ENCODE measurements at regions not wholly inside any gene's neighbourhood (a gene's known extent, or its start where the extent isn't known, plus 50 kb on each side); places are given as distances from the start of the nearest gene placed in this dataset.

GRCh38 chr2:20513946-20514345 lies 67.1 kb downstream of the RHOB start (continued):
- TF ChIP-seq TBL1XR1 (IDR thresholded peaks at IDR 0.05; ENCODE audit: low read length in 2 of 2) = no peak
- TF ChIP-seq, protein P1, sequence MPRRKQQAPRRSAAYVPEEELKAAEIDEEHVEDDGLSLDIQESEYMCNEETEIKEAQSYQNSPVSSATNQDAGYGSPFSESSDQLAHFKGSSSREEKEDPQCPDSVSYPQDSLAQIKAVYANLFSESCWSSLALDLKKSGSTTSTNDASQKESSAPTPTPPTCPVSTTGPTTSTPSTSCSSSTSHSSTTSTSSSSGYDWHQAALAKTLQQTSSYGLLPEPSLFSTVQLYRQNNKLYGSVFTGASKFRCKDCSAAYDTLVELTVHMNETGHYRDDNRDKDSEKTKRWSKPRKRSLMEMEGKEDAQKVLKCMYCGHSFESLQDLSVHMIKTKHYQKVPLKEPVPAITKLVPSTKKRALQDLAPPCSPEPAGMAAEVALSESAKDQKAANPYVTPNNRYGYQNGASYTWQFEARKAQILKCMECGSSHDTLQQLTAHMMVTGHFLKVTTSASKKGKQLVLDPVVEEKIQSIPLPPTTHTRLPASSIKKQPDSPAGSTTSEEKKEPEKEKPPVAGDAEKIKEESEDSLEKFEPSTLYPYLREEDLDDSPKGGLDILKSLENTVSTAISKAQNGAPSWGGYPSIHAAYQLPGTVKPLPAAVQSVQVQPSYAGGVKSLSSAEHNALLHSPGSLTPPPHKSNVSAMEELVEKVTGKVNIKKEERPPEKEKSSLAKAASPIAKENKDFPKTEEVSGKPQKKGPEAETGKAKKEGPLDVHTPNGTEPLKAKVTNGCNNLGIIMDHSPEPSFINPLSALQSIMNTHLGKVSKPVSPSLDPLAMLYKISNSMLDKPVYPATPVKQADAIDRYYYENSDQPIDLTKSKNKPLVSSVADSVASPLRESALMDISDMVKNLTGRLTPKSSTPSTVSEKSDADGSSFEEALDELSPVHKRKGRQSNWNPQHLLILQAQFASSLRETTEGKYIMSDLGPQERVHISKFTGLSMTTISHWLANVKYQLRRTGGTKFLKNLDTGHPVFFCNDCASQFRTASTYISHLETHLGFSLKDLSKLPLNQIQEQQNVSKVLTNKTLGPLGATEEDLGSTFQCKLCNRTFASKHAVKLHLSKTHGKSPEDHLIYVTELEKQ (CRISPR knock-in tag; IDR thresholded peaks at IDR 0.05) = no peak

GRCh38 chr2:20514596-20515269 lies 67.9 kb downstream of the RHOB start:
- no peaks in the 10 kb centered on the region for H3K36me3 ChIP-seq (ENCODE audit: control insufficient read depth, insufficient read depth, low read length)
- ATAC-seq = no peak
- intact Hi-C loops (cut with micrococcal nuclease) = no loop called here
- FAIRE-seq = no peak
- H3K4me3 ChIP-seq = no peak overlapping the region
- POLR2A ChIA-PET = interaction anchor here (1.1 kb wide), 1 partner anchor 11 kb away, joined by 3 read pairs; no protein-coding TSS in a partner anchor
- H3K9me1 ChIP-seq (ENCODE audit: control insufficient read depth, insufficient read depth, low read length) = no peaks in the 10 kb centered on the region
- no peak overlapping the region for H2AFZ ChIP-seq (ENCODE audit: low read depth, low read length)
- H3K4me1 ChIP-seq (replicated peaks in 1 of 2; ENCODE audit: control insufficient read depth in 2 of 2, insufficient read depth in 2 of 2, low read length in 2 of 2) = peaks cover 0 to 2% of the 10 kb centered on the region in 2 experiments; a peak in 1 of 5 replicates
- CTCF ChIA-PET (ENCODE audit: low intra/inter-chr PET ratio) = no interaction called here
- H3K27ac ChIP-seq (ENCODE audit: extremely low read depth, low read depth, low read length) = no peak overlapping the region
- H3K79me2 ChIP-seq (ENCODE audit: control insufficient read depth, insufficient read depth, low read length) = no peaks in the 10 kb centered on the region
- H3K27me3 ChIP-seq (ENCODE audit: control insufficient read depth in 2 of 2, insufficient read depth in 2 of 2, low read length in 2 of 2) = peaks cover 2 to 37% of the 10 kb centered on the region in 2 experiments; a peak in 3 of 5 replicates
- WGBS (ENCODE audit: insufficient coverage, low coverage, missing lambda C conversion rate) = 40% methylated on average over 8 of the region's 8 CpGs
- no peak overlapping the region for H3K4me2 ChIP-seq (ENCODE audit: insufficient read depth, low read length)
- no peak overlapping the region for H3K9ac ChIP-seq (ENCODE audit: insufficient read depth in 1 of 2, low read depth in 2 of 2, low read length in 2 of 2)
- DNase-seq (ENCODE audit: extremely low read depth in 1 of 4, low spot score in 3 of 4) = no peak
- no peaks in the 10 kb centered on the region for H4K20me1 ChIP-seq (replicated peaks; ENCODE audit: control insufficient read depth, insufficient read depth, low read length)
- in situ Hi-C loops (cut with MboI) = no loop called here
- no TSS peak for BruUV-seq (replicated peaks)
- H3K9me3 ChIP-seq (replicated peaks; ENCODE audit: control insufficient read depth, insufficient read depth, low read depth, low read length) = no peaks in the 10 kb centered on the region
- TF ChIP-seq ZBTB33 (CRISPR knock-in tag; IDR thresholded peaks at IDR 0.05) = 0 out of 2 replicates have a peak, but pooled peaks have one; percentile 21
- peak; percentile 11 for TF ChIP-seq ZFP36 (IDR thresholded peaks at IDR 0.05; ENCODE audit: low read depth, low read length, partially characterized antibody)
- peak; percentile 43; the same call in 1 of the 2 replicates for TF ChIP-seq FOSL1 (tag; conservative IDR thresholded peaks at IDR 0.05)
